Stimulated activated naive CD4-positive, alpha-beta T cell (primary cell): ENCODE measurements at regions not wholly inside any gene's neighbourhood (a gene's known extent, or its start where the extent isn't known, plus 50 kb on each side); places are given as distances from the start of the nearest gene placed in this dataset.

Experiments
- DNase-seq, 6 experiments: peaks; one replicate each; lab custom pipeline; 2025; lab: John Stamatoyannopoulos, UW

GRCh38 chr1:82950606-82951200 lies 1048.2 kb downstream of the TTLL7 start:
- no peak for DNase-seq

GRCh38 chr1:82948386-82948785 lies 1050.5 kb downstream of the TTLL7 start:
- DNase-seq, result no peak

GRCh38 chr1:82947278-82947677 lies 1051.7 kb downstream of the TTLL7 start:
- DNase-seq, result no peak

- DNase-seq, result no peak
These were observed 1052.8 kb downstream of the TTLL7 start for GRCh38 chr1:82946096-82946605.

DNA sequence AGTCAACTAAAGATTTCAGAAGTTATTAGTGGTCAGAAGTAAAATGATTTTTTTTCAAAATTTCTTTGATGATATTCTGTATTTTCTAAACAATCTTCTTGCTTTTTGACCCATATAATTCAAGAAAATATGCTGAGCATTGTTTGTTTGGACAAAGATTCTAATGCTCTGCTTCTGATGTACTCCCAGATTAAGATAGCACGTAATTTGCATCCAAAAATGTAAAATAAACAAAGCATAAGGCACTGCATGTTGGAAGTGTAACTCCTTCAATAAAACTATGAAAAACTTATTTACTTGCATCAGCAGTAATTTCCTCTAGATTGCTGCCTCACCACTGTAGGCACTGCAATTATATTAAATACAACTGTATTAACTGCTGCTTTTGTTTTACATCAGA lies 1054.1 kb downstream of the TTLL7 start:
- DNase-seq, result no peak

GRCh38 chr1:82934074-82934473 lies 1064.9 kb downstream of the TTLL7 start:
- DNase-seq, result no peak

GRCh38 chr1:82932727-82933126 lies 1066.2 kb downstream of the TTLL7 start:
- DNase-seq, result no peak

- DNase-seq, result no peak
These were observed 1066.7 kb downstream of the TTLL7 start for GRCh38 chr1:82932207-82932606.

GRCh38 chr1:82931006-82931405 lies 1067.9 kb downstream of the TTLL7 start:
- no peak for DNase-seq

DNA sequence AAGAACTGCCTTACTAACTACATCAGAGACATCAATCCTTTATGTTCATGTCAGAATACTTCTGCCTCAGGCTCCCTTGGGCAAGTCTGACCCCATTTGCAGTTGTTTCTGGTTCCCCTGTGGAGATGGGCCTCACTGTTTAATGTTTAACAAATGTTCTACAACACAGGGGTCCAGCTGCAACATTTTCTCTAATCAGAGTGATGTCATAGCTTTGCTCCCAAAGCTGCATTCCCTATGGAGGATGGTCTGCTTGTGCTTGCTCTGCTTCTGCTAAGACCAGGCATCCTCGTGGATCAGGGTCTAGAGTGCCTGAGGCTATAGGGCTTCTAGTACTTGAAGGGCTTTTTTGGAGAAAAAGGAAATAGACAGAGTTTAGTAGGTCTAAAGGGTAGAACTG lies 1071.2 kb downstream of the TTLL7 start:
- no peak for DNase-seq

- no peak for DNase-seq
These were observed 1074.3 kb downstream of the TTLL7 start for GRCh38 chr1:82924666-82925065.

GRCh38 chr1:82923931-82924330 lies 1075.0 kb downstream of the TTLL7 start:
- DNase-seq, result no peak

- no peak for DNase-seq
These were observed 1077.2 kb downstream of the TTLL7 start for GRCh38 chr1:82921759-82922158.

DNA sequence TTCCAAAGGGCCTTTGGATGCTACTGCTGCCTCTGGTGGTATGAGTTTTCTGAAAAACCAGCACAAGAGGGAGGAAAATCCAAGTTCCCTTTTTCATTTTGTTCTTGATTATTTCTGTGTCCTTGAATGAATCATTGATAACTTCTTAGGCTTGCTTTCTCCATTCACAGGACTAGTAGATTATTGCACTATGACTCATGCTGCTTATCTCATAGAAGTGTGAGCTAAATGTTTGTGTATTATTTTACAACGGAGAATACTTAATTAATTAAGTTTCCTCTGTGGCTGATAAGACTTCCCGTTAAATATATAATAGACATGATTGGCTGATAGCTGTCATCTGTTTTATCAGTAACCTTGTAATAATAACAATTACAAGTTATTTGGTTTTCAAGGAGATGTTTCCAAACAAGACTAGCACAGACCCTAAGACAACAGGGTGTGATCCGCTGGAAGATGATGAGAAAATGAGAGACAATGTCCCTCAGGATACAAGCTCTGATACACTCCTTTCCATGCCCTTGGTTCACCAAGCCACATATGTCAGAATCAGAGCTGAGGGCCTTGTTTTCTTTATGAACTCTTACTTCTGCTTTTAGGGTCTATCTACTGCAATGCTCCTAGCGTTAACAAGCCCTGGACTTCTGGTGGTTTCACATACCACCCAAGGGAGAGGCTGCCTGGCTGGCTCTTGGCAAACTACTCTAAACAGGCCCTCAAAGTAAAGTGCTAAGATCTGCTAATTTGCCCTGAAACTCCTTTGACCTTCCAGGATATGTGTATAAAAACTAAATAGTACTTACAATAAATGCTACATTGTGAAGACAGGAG lies 1078.3 kb downstream of the TTLL7 start:
- DNase-seq, result no peak

DNA sequence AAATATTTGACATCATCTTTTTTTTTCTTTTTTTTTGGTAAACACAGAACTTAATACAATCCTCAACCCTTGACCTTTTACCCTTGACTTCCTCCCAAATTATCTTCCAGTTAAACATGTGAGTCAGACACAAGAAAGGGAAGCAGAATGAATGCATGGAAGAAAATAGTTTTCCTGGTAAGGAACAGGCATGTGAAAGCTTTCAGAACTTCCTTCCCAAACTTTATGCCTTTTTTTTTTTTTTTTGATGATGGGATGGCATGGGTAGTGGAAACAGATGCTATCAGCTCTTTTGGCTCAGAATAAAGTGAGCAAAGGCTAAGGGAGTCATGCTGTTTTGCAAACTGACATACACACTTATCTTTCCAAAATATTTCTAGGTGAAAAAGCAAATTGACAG lies 1079.1 kb downstream of the TTLL7 start:
- no peak for DNase-seq

GRCh38 chr1:82907313-82907712 lies 1091.6 kb downstream of the TTLL7 start:
- DNase-seq, result no peak

DNA sequence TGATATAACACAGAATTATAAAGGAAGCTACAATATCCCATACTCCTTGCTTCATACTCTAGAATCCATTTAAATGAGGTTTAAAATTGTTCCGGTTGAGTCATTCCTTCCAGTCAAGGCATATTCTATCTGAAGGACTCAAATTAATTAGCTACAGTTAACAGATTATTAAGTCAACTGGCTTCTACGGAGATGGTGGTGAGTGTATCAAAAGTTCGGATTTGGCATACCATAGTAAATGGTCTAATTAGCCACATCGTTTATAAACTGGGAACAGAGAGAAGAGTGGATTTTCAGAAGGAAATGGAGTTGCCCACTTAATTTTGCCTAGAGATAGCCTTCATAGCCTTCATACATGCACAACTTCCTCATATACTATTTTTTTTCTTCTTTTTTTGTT lies 1095.3 kb downstream of the TTLL7 start:
- no peak for DNase-seq

DNA sequence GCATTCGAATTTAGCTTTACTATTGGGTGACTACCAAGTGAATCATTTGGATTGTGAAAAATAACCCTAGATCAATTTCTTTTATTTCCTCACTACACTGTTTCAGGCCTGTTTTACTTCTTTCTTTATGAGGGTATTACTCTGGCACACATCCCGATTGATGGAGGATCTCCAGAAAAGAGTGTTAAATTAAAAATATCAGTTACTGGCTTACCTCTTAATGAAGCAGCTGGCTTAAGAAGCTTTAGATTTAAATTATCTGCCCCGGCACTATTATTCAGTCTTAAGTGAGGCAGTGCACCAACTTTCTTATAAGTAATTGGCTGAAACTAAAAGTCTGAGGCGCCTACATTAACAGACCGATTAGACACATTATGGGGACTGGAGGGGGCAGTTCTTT lies 1097.4 kb downstream of the TTLL7 start:
- DNase-seq, result no peak

DNA sequence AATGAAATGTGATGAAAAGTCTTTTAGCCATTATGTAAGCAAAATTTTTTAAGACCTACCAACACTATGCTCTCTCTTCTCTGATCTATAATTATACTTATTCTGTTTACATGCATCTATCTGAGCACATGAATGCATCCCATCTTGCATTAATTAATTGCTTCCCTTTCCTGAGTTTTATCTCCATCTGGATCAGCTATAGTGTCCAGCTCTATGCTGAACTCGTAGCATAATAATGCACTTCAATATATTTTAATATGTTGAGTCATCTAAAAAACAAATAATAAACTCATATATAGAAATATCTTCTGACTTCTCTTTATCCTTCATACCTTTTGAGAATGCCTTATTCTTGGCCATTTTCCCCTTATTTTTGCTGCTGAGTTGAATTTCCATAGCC lies 1097.8 kb downstream of the TTLL7 start:
- no peak for DNase-seq

GRCh38 chr1:82899017-82899416 lies 1098.3 kb downstream of the ADGRL2 start:
- no peak for DNase-seq

- DNase-seq, result no peak
These were observed 1096.8 kb downstream of the ADGRL2 start for GRCh38 chr1:82897549-82897948.

GRCh38 chr1:82896036-82896435 lies 1095.3 kb downstream of the ADGRL2 start:
- no peak for DNase-seq

DNA sequence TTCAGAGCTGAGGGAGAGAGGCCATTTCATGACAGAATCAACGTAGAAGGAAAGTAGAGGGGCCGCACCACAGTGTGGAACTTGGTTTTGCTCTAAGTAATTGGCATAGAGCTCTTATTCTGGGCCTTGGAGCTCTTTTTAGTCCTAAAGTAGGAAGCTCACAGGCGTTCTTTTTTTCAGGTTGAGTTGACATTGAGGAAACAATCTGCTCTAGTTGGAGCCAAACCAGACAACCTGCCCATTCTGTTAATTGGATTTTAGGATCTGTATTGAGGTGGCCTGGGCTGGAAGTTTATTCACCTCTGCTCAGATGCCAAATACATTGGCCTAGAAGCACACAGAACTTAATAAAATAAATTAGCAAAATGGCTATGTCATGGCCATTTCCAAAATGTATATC lies 1093.9 kb downstream of the ADGRL2 start:
- DNase-seq, result no peak
